GM18909 (cell line): ENCODE measurements at regions not wholly inside any gene's neighbourhood (a gene's known extent, or its start where the extent isn't known, plus 50 kb on each side); places are given as distances from the start of the nearest gene placed in this dataset.

Experiments used
- ATAC-seq: cut with Tn5 transposase; IDR thresholded peaks from one replicate; pipeline ENCODE4 v1.9.1; 2021; ENCODE audit warnings: mild to moderate bottlenecking; ENCODE audit not compliant: unreplicated experiment, poor library complexity

DNA sequence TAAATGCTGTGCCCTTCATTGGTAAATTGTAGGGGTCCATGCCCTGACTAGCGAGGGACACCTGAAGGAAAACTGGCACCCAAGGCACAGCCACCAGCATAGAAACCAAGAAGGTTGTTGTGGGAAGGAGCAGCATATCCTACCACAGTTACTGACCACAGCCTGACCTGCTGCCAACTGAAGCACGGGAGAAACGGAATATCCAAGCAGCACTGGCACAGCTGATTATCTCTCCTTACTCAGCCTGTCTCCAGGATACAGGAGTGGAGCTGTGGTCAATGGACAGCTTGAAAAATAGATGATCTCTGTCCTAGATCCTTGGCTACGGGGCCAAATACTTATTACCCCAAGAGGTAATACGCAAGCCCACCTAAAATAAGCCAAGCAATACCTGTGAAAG lies 164.5 kb downstream of the ATPSCKMT start:
- no peak for ATAC-seq

DNA sequence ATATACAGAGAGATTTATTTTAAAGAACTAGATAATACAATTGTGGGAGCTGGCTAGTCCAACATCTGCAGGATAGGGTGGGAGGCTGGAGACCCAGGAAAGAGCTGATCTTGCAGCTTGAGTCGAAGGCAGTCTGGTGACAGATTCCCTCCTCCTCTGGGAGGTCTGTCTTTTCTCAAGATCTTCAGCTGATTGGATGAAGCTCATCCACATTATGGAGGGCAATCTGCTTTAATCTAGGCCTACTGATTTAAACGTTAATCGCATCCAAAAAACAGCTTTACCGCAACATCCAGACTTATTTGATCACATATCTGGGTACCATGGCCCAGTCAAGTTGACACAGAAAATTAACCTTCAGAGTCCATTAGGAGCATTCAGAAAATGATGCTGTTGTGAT lies 168.1 kb downstream of the ATPSCKMT start:
- no peak for ATAC-seq

DNA sequence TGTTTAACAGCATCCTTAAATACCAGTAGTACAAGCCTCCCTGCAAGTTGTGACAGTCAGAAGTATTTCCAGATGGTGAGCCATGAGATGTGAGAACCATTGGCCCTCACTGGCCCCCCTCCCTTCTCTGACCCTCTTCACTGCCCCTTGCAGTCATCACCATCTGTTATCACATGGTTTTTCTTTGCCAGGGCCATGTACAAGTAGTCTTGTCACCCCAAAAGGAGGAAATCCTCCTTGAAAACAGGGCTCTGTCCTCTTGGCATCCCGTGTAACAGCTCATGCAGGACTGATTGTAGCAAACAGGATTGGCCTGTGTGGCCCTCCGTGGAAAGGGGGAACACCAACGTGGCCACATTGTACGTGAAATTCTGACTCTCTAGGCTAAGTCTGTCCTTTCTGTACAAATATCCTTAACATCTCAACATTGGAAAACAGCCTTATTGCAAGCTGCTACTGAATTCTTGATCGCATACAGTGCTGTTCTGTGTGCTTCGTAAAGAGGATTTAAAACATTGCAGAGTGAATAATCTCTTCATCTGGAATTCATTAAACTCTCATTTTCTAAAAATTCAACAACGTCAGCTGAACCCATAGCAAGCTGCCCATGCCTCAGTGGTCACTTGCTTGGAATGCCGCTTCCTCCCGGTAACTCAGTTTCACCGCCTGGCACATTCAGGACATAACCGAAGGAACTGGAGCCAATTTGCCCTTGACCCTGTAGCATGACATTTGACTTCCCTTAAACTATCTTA lies 171.7 kb downstream of the ATPSCKMT start:
- no peak for ATAC-seq

DNA sequence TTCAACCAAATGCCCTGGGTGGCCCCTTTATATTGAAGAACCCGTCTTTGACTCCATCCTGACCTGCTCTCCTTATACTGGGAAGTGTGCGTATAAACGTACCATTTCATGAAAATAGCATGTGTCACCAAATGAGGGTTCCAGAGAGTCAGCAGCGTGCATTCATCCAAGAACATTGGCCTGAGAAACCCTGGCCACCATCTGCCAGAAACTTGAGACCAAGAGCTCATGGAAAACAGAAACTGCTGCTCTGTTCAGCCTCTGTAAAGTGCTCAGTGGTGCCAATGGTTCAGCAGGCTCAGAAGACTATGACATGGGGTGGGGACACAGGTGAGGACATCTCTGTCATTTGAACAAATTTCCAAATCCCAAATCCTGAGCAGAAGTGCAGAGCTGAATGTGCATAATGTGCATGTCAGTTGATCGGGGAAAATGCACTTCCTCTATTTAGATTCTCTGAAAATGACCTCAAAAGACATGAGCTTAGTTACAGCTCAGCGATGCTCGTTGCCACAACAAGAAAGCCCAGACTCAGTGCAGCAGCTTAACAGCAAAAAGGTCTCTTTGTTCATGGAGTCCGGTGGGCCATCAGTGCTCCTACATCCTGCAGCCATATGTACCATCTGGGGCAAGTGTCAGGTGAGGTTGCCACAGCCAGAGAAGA lies 176.1 kb downstream of the ATPSCKMT start:
- ATAC-seq, result no peak

DNA sequence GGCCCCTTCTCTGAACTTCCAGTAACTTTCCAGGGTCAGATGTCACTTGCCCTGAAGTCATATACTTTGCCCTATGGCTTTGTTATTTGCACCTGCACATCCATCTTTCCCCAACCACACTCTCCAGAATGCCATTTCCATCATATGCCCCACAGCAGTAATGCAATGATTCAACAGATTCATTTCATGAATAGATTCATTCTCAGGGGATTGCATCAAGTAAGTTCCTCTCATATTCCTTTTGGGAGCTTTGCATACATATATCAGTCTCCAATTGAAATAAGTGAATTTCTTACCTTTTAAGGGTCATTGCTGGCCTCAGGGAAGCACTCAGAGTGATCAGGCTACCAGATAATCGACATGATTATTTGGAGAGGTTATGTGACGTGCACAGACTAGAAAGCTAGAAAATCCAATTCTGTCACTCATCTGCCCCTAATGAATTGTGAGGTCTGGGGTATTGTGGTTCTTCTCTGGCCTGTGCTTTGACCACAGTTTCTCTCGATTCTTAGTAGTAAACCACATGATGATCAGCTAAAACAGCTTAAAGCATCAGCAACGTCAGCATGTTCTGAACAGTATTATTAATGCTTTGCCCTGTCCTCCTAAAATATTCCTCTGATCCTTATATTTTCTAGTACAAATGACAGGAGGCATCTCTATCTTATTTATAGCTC lies 179.9 kb downstream of the ATPSCKMT start:
- no peak for ATAC-seq

DNA sequence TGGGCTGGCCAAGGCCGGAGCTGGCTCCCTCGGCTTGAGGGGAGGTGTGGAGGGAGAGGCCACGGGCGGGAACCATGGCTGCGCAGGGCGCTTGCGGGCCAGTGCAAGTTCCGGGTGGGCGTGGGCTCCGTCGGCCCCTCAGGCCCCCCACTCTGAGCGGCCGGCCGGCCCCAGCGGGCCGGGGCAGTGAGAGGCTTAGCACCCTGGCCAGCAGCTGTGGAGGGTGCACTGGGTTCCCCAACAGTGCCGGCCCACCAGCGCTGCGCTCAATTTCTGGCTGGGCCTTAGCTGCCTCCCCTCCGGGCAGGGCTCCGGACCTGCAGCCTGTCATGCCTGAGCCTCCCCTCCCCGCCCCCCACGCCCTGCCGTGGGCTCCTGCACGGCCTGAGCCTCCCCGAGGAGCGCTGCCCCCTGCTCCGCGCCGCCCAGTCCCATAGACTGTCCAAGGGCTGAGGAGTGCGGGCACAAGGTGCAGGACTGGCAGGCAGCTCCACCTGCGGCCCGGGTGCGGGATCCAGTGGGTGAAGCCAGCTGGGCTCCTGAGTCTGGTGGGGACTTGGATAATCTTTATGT lies 184.2 kb downstream of the ATPSCKMT start:
- no peak for ATAC-seq

DNA sequence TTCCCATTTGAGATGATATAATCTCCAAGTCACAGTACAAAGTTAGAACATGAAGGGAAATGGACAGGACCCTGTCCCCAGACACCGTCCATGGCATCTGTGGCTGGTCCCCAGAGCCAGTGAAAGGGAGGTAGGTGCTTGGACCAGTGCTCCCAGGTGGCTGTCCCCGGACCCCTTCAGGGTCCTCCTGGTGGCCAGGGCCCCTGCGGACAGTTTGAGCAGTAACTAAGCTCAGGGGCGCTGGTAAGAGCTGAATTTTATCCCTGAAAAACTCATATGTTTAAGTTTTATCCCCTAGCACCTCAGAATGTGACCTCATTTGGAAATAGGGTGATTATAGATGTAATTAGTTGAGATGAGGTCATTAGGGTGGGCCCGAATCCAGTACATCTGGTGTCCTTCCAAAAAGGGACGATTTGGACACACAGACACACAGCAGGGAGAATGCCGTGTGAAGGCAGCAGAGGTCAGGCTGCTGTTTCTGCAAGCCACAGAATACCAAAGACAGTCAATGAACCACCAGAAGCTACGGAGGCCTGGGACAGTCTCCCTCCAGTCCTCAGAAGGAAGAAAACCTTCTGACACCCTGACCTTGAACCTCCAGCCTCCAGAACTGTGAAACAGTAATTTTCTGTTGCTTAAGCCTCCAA lies 185.0 kb downstream of the ATPSCKMT start:
- ATAC-seq, result no peak

DNA sequence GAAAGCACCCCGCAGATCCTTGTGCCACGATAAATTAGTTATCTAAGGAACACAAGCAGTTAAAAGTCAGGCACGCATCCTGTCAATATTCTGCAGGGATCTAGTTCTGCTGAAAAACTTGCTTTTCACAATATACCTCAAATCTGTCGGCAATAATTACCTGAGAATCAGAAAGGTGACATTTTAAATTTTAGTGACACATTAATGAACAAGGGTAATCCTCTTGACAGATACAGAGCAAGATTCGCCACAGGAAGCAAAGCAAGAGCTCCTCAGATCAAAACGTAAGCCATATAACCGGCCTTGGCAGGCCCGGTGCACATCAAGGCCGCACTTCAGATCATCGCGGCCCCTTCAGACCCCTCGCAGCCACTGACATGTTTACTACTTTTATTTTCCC lies 185.7 kb downstream of the ATPSCKMT start:
- ATAC-seq, result no peak

DNA sequence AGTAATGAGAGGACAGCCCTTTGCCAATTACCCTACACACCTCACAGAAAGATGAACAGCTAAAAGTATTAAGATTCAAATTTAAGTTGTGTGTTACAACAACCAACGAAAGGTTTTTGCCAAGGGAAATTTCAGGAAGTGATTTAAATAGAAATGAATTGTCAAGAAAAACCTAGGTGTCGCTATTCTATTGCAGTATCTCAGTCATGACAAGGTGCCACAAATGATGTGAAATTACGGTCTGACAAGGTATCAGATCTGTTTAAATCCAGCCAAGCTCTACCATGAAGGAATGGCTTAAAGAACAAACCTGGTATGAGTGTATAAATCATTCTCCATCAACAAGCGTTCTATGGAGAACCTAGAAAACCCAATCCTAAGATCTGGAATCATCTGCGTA lies 189.7 kb downstream of the ATPSCKMT start:
- no peak for ATAC-seq

DNA sequence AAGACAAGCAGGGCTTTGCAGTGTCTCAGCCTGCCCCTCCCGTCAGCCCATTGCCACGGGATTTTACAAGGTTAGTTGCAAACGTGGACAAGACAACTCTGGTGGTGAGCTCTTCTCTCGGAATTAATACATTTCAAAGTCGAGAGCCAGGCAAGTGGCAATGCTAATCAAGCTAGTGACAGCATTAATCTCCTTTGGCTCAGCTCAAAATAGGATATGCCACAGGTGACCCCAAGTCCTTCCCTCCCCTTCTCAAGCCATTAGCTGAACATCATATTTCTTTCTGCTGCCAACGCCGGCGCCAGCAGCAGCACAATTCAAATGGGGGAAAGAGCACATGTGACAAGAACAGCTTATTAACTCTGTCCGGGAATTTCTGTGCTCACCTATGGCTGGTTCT lies 190.1 kb downstream of the ATPSCKMT start:
- no peak for ATAC-seq

DNA sequence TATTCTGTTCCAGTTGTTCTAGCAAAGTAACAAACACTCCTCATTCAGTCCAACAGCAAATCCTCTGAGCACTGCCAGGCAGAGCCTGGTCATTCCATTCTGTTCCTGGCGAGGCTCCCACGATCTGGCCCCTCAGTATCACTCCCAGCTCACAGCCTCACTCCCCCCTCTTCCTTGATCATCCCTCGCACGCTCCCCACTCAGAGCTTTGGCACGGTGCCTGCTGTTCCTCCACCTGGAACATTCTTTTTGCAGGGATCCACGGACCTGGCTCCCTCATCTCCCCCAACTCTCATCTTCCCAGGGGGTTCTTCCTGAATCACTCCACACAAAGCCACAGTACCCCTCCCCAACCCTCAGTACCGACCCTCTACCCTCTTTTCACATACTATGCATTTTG lies 192.3 kb downstream of the ATPSCKMT start:
- ATAC-seq, result no peak

DNA sequence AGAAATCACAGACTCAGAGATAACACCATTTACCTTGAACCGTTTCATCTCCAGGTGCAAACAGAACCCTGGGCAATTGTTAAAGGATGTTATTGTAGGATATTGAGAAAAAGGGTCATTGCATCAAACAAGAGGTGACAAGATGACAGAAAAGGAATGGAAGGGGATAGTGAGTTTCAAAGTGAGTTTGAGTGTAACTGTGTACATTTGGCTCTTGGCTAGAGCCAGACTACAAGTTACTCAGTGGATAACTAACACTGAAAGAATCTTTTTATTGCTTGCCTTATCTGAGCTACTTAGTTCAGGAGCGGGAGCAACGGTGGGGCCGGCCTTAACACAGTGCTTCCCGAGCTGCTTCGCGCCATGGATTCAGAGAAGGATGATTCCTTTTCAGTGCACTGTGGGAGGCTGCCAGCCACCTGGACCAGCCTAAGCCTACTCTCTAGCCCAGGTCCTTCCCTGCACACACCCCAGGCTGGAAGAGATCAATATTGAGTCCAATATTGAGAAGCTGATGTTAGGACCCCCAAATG lies 193.4 kb downstream of the ATPSCKMT start:
- no peak for ATAC-seq

DNA sequence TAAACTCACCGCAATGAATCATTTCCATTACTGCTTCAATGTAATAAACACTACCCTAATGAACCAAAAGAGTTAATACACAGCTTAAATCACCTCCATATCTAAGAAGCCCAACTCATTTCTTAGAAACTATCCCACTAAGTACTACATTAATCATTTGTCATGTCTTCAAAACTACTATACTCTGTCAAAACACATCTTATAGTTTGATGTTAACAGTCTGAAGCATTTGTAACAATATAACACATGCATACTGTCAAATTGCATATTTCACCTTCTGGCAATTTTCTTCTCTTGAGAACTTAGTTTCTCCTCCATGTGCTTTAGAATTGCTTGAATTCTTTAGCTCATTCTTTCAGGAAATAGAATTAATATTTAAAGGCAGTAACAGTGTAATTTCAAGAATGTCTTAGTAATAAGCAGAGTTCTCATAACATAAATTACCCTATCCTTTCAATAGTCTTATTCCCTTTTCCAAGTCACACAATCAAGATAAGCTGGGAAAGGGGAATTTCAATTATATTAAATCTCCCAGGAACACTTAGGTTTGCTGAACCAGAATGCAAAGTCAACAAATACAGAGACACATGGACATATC lies 199.7 kb downstream of the ATPSCKMT start:
- no peak for ATAC-seq

DNA sequence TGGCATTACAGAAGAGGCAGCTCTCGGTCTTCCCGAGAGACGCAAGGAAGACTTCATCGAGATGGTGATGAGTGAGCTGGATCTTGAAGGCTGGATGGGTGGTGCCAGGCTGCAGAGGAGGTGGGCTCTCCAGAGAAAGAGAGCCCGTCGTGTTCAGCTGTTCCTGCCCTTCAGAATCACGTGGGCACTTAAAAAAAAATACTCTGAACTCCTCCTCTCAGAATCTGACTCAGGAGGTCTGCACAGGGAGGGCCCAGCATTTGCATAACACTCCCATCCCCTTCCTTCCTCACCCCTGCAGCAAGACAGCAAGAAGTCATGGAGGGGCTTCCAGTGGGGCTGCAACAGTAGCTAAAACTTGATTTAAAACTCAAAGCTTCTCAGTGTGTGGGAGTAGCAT lies 203.0 kb downstream of the ATPSCKMT start:
- ATAC-seq, result no peak

DNA sequence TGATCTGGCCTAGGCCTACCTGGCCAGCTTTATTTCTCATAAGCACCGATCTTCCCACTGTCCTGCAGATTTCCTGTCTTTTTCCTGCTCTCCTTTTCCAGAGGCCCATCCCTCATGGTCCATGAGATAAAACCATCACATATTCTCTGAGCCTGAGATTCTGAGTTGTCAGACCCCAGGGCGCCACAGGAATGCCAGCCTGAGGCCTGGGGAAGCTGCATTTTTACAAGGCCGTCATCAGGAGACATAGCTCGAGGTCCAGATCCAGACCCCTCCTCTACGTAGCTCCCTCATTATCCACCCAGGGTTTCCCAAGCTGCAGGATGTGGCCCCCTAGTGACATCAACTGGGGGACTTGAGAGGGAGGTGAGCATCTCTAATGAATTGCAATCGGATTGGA lies 204.3 kb downstream of the ATPSCKMT start:
- ATAC-seq, result no peak

DNA sequence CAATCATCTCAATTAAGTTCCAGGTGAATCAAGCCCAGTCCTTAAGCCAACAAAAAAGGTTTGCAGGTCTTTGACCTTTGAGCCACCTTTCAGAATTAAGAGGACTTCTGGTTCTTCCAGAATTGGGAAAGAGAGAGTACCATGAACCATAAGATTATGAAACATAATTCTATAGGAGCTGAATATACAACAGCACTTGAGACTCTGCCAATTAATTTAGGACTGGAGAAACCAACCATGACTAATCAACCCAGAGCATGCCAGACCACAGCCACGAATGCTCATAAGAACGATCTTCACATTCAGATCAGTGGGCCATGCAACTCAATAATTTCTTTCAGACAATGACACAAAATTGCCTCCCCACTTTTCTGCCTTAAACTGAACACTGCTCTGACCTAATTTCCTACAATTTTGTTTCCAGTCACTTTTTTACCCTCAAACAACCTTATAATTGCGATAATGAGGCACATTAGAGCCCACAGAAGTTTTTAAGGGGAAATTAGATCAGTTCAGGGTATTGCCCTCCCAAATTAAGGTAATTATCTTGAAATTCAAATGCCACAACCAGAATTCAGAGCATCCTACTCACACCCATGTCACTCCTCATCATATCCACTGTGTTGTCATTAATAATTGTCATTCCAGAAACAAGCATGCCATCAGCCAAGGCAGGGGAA lies 213.4 kb downstream of the ATPSCKMT start:
- ATAC-seq, result no peak

DNA sequence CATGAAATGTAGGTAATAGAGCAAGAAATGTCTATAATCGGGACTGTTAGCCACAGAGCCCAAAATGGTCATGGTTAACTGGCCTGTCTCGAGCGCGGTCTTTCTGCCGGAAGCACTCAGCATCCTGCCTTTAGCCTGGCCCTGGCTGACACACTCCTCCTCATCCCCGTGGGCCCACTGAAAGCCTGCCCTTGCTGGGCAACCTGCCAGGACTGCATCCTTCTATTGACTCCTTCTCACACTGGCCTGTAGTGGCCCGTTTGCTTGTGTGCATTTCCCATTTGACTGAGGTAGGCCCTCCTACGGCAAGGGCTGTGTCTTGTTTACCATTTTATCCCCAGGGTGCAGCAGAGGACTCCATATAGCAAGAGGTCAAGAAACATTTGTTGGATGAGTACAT lies 215.7 kb downstream of the ATPSCKMT start:
- ATAC-seq, result no peak

DNA sequence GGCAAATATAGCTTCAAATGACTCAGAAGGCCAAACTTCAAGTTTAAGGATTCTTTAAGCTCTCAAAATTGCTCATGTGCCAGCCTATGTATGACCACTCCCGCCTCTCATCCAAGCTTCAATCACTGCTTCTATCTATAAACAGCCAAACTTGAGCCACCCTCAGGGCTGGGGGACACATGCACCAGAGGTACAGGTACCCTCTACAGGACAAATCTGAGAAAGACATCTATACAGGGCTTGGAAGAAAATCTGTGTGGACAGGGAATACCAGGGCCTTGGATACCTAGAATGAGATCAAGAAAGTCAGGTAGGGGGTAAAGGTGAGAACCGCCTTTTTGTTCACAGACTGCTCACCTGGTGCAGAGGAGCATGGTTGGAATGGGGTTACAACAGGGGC lies 217.9 kb downstream of the ATPSCKMT start:
- no peak for ATAC-seq

DNA sequence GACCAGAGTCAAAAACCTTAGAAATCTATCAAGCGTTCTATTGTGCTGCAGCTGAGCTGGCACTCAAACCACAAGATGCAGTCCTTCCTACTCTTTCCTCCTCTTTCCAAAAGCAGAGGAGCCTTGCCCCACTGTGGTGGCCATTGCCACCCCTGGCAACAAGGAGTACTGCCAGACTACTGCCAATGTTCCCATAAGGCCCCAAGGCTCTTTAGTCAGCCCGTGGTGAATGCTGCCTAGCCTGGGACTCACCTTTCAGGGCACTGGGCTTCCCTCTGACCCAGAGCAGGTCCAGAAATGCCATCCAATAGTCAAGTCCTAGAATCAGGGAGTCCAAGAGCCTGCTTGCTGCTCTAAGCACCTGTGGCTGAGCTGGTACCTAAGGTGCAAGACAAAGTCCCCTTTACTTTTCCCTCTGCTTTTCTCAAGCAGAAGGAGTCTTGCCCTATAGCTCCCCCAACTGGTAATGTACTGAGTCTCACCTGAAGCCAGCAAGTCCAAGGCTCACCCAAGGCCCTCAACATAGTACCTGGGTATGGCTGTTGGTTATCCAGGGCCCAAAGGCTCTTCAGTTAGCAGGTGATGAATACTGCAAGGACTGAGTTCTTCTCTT lies 219.4 kb downstream of the ATPSCKMT start:
- ATAC-seq, result no peak
